Nephron progenitor cell (in vitro differentiated cells): ENCODE measurements at regions not wholly inside any gene's neighbourhood (a gene's known extent, or its start where the extent isn't known, plus 50 kb on each side); places are given as distances from the start of the nearest gene placed in this dataset.

Experiments
- DNase-seq: peaks from one replicate; pipeline ENCODE4 v3.0.0; 2021
- H3K27ac Mint-ChIP-seq: 2 replicates; pipeline ENCODE4 v1.8.0; 2021; ENCODE audit warnings: mild to moderate bottlenecking, moderate library complexity, mixed read lengths
- H3K27me3 Mint-ChIP-seq: 2 replicates; pipeline ENCODE4 v1.8.0; 2021; ENCODE audit warnings: mild to moderate bottlenecking, low read depth, mixed read lengths; ENCODE audit not compliant: poor library complexity
- H3K36me3 Mint-ChIP-seq: 2 replicates; pipeline ENCODE4 v1.8.0; 2021; ENCODE audit warnings: low read depth, mixed read lengths
- H3K4me1 Mint-ChIP-seq: 2 replicates; pipeline ENCODE4 v1.8.0; 2021; ENCODE audit warnings: mixed read lengths
- H3K4me3 Mint-ChIP-seq: 2 replicates; pipeline ENCODE4 v1.8.0; 2021; ENCODE audit warnings: mild to moderate bottlenecking, moderate library complexity, mixed read lengths
- H3K9me3 Mint-ChIP-seq: 2 replicates; pipeline ENCODE4 v1.8.0; 2021; ENCODE audit warnings: mild to moderate bottlenecking, moderate library complexity, mixed read lengths
- TF ChIP-seq, protein P1 (sequence below): fragments of 200-600 bp; sonication (generic); IDR thresholded peaks from 2 replicates; pipeline ENCODE4 v1.5.0; 2021; ENCODE audit warnings: antibody characterized with exemption

DNA sequence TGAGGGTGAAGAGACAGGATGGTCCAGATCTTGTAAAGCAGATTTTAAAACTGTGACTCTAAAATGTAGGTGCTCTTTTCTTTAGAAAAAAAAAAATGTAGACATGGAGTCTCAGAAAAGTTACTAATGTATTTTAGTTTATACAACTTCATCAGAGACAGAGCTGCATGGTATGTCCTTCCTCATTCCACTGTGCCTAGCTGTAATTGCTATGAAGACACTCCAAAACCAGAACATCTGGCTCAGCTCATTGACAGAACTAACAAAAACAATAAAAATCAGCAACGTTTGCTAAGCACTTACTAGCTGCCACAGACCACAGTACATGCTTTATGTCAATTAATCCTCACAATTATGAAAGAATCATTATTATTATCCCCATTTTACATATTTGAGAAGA lies 160.7 kb downstream of the BARX2 start:
- Mint-ChIP-seq H3K27ac (no peak overlapping the region), H3K4me1 (no peaks in the 10 kb centered on the region), H3K36me3 (peaks cover 7% of the 10 kb centered on the region), H3K9me3 (peaks cover 64% of the 10 kb centered on the region), H3K4me3 (no peak overlapping the region), H3K27me3 (peaks cover 10% of the 10 kb centered on the region)
- DNase-seq = no peak
- TF ChIP-seq, protein P1, sequence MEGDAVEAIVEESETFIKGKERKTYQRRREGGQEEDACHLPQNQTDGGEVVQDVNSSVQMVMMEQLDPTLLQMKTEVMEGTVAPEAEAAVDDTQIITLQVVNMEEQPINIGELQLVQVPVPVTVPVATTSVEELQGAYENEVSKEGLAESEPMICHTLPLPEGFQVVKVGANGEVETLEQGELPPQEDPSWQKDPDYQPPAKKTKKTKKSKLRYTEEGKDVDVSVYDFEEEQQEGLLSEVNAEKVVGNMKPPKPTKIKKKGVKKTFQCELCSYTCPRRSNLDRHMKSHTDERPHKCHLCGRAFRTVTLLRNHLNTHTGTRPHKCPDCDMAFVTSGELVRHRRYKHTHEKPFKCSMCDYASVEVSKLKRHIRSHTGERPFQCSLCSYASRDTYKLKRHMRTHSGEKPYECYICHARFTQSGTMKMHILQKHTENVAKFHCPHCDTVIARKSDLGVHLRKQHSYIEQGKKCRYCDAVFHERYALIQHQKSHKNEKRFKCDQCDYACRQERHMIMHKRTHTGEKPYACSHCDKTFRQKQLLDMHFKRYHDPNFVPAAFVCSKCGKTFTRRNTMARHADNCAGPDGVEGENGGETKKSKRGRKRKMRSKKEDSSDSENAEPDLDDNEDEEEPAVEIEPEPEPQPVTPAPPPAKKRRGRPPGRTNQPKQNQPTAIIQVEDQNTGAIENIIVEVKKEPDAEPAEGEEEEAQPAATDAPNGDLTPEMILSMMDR = no peak

GRCh38 chr11:129538323-129538722 lies 162.7 kb downstream of the BARX2 start:
- Mint-ChIP-seq H3K4me1 (no peaks in the 10 kb centered on the region), H3K9me3 (peaks cover 76% of the 10 kb centered on the region), H3K27ac (peak overlapping the region; percentile 2), H3K27me3 (peaks cover 13% of the 10 kb centered on the region), H3K36me3 (peaks cover 12% of the 10 kb centered on the region), H3K4me3 (no peak overlapping the region)
- TF ChIP-seq, protein P1 = no peak
- DNase-seq = no peak

- H3K4me1 Mint-ChIP-seq = no peaks in the 10 kb centered on the region
Observed at GRCh38 chr11:129543515-129544290, 168.1 kb downstream of the BARX2 start.

GRCh38 chr11:129544691-129545090 lies 169.0 kb downstream of the BARX2 start:
- TF ChIP-seq, protein P1 = no peak
- peaks cover 9% of the 10 kb centered on the region for H3K27me3 Mint-ChIP-seq
- H3K4me3 Mint-ChIP-seq = no peak overlapping the region
- H3K4me1 Mint-ChIP-seq = no peaks in the 10 kb centered on the region
- DNase-seq = no peak
- H3K36me3 Mint-ChIP-seq = peaks cover 12% of the 10 kb centered on the region
- no peak overlapping the region for H3K27ac Mint-ChIP-seq
- peaks cover 42% of the 10 kb centered on the region for H3K9me3 Mint-ChIP-seq

More at GRCh38 chr11:129543515-129544290, 168.1 kb downstream of the BARX2 start:
- peaks cover 47% of the 10 kb centered on the region for H3K9me3 Mint-ChIP-seq
- H3K36me3 Mint-ChIP-seq = peaks cover 12% of the 10 kb centered on the region
- H3K27ac Mint-ChIP-seq = no peak overlapping the region
- DNase-seq = no peak
- H3K4me3 Mint-ChIP-seq = no peak overlapping the region
- TF ChIP-seq, protein P1 = no peak
- peaks cover 10% of the 10 kb centered on the region for H3K27me3 Mint-ChIP-seq

- Mint-ChIP-seq H3K9me3 (peaks cover 46% of the 10 kb centered on the region), H3K27me3 (peaks cover 12% of the 10 kb centered on the region), H3K4me1 (no peaks in the 10 kb centered on the region), H3K4me3 (no peak overlapping the region), H3K36me3 (peaks cover 14% of the 10 kb centered on the region), H3K27ac (no peak overlapping the region)
- no peak for DNase-seq
- TF ChIP-seq, protein P1 = no peak
Observed at GRCh38 chr11:129546266-129546665, 170.6 kb downstream of the BARX2 start.

- Mint-ChIP-seq H3K27ac (no peak overlapping the region), H3K36me3 (no peaks in the 10 kb centered on the region), H3K4me3 (no peak overlapping the region), H3K9me3 (peaks cover 47% of the 10 kb centered on the region), H3K4me1 (no peaks in the 10 kb centered on the region), H3K27me3 (no peaks in the 10 kb centered on the region)
- DNase-seq = no peak
- TF ChIP-seq, protein P1 = no peak
Observed at GRCh38 chr11:129557421-129557820, 181.8 kb downstream of the BARX2 start.
